Mammary epithelial cell (primary cell): ENCODE measurements at regions not wholly inside any gene's neighbourhood (a gene's known extent, or its start where the extent isn't known, plus 50 kb on each side); places are given as distances from the start of the nearest gene placed in this dataset.

Experiments
- CTCF ChIP-seq, 2 donors: IDR thresholded peaks in 1 of 2; conservative IDR thresholded peaks in 1 of 2; 2 replicates each; pipeline ENCODE4 v1.5.1; 2011 to 2012; ENCODE audit warnings: inconsistent platforms in 2 of 2, low read length in 2 of 2, mild to moderate bottlenecking in 2 of 2, control low read depth in 1 of 2, low read depth in 1 of 2; ENCODE audit not compliant: insufficient read depth in 1 of 2; ENCODE audit errors: extremely low read depth in 1 of 2
- EZH2 ChIP-seq: IDR thresholded peaks from 2 replicates; pipeline ENCODE4 v1.6.1; 2012; ENCODE audit warnings: low read length, inconsistent platforms, borderline replicate concordance

- TF ChIP-seq CTCF (conservative IDR thresholded peaks at IDR 0.05 in 1 of 2, IDR thresholded peaks at IDR 0.05 in 1 of 2; ENCODE audit: extremely low read depth in 1 of 2, insufficient read depth in 1 of 2, low read depth in 1 of 2, low read length in 2 of 2) (no peak), EZH2 (no peak)
Measured at GRCh38 chr5:167949435-167949834, 342.0 kb upstream of the WWC1 start.
